H9 (cell line): ENCODE measurements at regions not wholly inside any gene's neighbourhood (a gene's known extent, or its start where the extent isn't known, plus 50 kb on each side); places are given as distances from the start of the nearest gene placed in this dataset.

ENCODE experiments used
- DNase-seq: peaks from one replicate; pipeline ENCODE4 v3.0.0-alpha.2; 2017
- H2AFZ ChIP-seq: one replicate; pipeline ENCODE4 v1.6.1; 2013; ENCODE audit warnings: mild to moderate bottlenecking, low read length, control low read depth, moderate library complexity
- H2AK5ac ChIP-seq: 2 replicates; pipeline ENCODE4 v1.6.1; 2013; ENCODE audit warnings: low read length, control low read depth, mixed read lengths; ENCODE audit not compliant: insufficient read length
- H2BK120ac ChIP-seq: one replicate; pipeline ENCODE4 v1.6.1; 2013; ENCODE audit warnings: low read depth, mild to moderate bottlenecking, low read length, control low read depth, inconsistent platforms; ENCODE audit not compliant: poor library complexity, severe bottlenecking
- H2BK12ac ChIP-seq: 2 replicates; pipeline ENCODE4 v1.6.1; 2013; ENCODE audit warnings: low read length, control low read depth, mixed read lengths, low read depth; ENCODE audit not compliant: insufficient read length
- H2BK15ac ChIP-seq: 2 replicates; pipeline ENCODE4 v1.6.1; 2013; ENCODE audit warnings: low read depth, low read length, control low read depth
- H2BK20ac ChIP-seq: one replicate; pipeline ENCODE4 v1.6.1; 2013; ENCODE audit warnings: low read depth, mild to moderate bottlenecking, low read length, control low read depth, inconsistent platforms; ENCODE audit not compliant: poor library complexity, severe bottlenecking
- H2BK5ac ChIP-seq: 2 replicates; pipeline ENCODE4 v1.6.1; 2013; ENCODE audit warnings: low read length, control low read depth, mixed read lengths; ENCODE audit not compliant: insufficient read length
- H3K14ac ChIP-seq: 2 replicates; pipeline ENCODE4 v1.6.1; 2013; ENCODE audit warnings: low read length, control low read depth; ENCODE audit not compliant: insufficient read depth
- H3K18ac ChIP-seq: 2 replicates; pipeline ENCODE4 v1.6.1; 2013; ENCODE audit warnings: low read depth, mild to moderate bottlenecking, mixed read lengths, low read length, control low read depth; ENCODE audit not compliant: insufficient read length
- H3K23ac ChIP-seq: 2 replicates; pipeline ENCODE4 v1.6.1; 2013; ENCODE audit warnings: low read length, control low read depth, mixed read lengths, low read depth; ENCODE audit not compliant: insufficient read length
- H3K23me2 ChIP-seq: 2 replicates; pipeline ENCODE4 v1.6.1; 2013; ENCODE audit warnings: low read depth, mild to moderate bottlenecking, mixed read lengths, low read length, control low read depth; ENCODE audit not compliant: insufficient read length, poor library complexity, severe bottlenecking
- H3K27ac ChIP-seq: 2 replicates; pipeline ENCODE4 v1.5.1; 2013; ENCODE audit warnings: low read length, control low read depth, mixed read lengths, low read depth; ENCODE audit not compliant: insufficient read length
- H3K27me3 ChIP-seq: 2 replicates; pipeline ENCODE4 v1.6.1; 2013; ENCODE audit warnings: low read length, control low read depth, inconsistent platforms; ENCODE audit not compliant: insufficient read depth
- H3K4ac ChIP-seq: 2 replicates; pipeline ENCODE4 v1.6.1; 2013; ENCODE audit warnings: low read depth, mild to moderate bottlenecking, control low read depth, inconsistent platforms, low read length, moderate library complexity
- H3K4me1 ChIP-seq: 2 replicates; pipeline ENCODE4 v1.6.1; 2013; ENCODE audit warnings: low read length, control low read depth, inconsistent platforms; ENCODE audit not compliant: insufficient read depth
- H3K4me2 ChIP-seq: 2 replicates; pipeline ENCODE4 v1.6.1; 2013; ENCODE audit warnings: low read length, control low read depth, mixed read lengths; ENCODE audit not compliant: insufficient read length, insufficient read depth
- H3K56ac ChIP-seq: 2 replicates; pipeline ENCODE4 v1.6.1; 2013; ENCODE audit warnings: low read depth, mild to moderate bottlenecking, mixed read lengths, low read length, control low read depth; ENCODE audit not compliant: insufficient read length
- H3K79me1 ChIP-seq: 2 replicates; pipeline ENCODE4 v1.6.1; 2013; ENCODE audit warnings: low read depth, mild to moderate bottlenecking, moderate library complexity, low read length, control low read depth, inconsistent platforms; ENCODE audit not compliant: insufficient read depth, poor library complexity, severe bottlenecking
- H3K79me2 ChIP-seq: 2 replicates; pipeline ENCODE4 v1.6.1; 2013; ENCODE audit warnings: low read length, control low read depth, inconsistent platforms; ENCODE audit not compliant: insufficient read depth
- H3K9ac ChIP-seq: 2 replicates; pipeline ENCODE4 v1.6.1; 2013; ENCODE audit warnings: low read length, control low read depth, mixed read lengths; ENCODE audit not compliant: insufficient read length; ENCODE audit errors: extremely low read depth
- H3K9me3 ChIP-seq: one replicate; pipeline ENCODE4 v1.6.1; 2013; ENCODE audit warnings: low read depth, low read length, inconsistent platforms; ENCODE audit not compliant: control insufficient read depth
- H3T11ph ChIP-seq: one replicate; pipeline ENCODE4 v1.6.1; 2013; ENCODE audit warnings: mild to moderate bottlenecking, low read length, control low read depth, inconsistent platforms
- H4K20me1 ChIP-seq: one replicate; pipeline ENCODE4 v1.6.1; 2013; ENCODE audit not compliant: control insufficient read depth, insufficient read length, insufficient read depth
- H4K5ac ChIP-seq: 2 replicates; pipeline ENCODE4 v1.6.1; 2013; ENCODE audit warnings: low read depth, mild to moderate bottlenecking, mixed read lengths, low read length, control low read depth; ENCODE audit not compliant: insufficient read length
- H4K8ac ChIP-seq: replicated peaks from 2 replicates; pipeline ENCODE4 v1.6.1; 2013; ENCODE audit warnings: low read length, control low read depth, mixed read lengths, low read depth; ENCODE audit not compliant: insufficient read length
- H4K91ac ChIP-seq: 2 replicates; pipeline ENCODE4 v1.6.1; 2013; ENCODE audit warnings: low read depth, mild to moderate bottlenecking, moderate library complexity, mixed read lengths, low read length, control low read depth; ENCODE audit not compliant: insufficient read length
- H3K27ac Mint-ChIP-seq, 3 experiments: 2 replicates in 2 of 3; 3 replicates in 1 of 3; pipeline ENCODE4 v1.8.0; 2020 to 2021; ENCODE audit warnings: mixed read lengths in 3 of 3, mild to moderate bottlenecking in 1 of 3, moderate library complexity in 1 of 3
- H3K27me3 Mint-ChIP-seq: 2 replicates; pipeline ENCODE4 v1.8.0; 2021; ENCODE audit warnings: low read depth, mild to moderate bottlenecking, moderate library complexity, mixed read lengths
- H3K36me3 Mint-ChIP-seq, 3 experiments: 2 replicates in 2 of 3; 3 replicates in 1 of 3; pipeline ENCODE4 v1.8.0; 2020 to 2021; ENCODE audit warnings: low read depth in 3 of 3, mixed read lengths in 3 of 3; ENCODE audit not compliant: insufficient read depth in 1 of 3
- H3K4me1 Mint-ChIP-seq, 2 experiments: 2 replicates each; pipeline ENCODE4 v1.8.0; 2020; ENCODE audit warnings: mixed read lengths in 2 of 2
- H3K4me3 Mint-ChIP-seq, 2 experiments: 2 replicates in 1 of 2; 3 replicates in 1 of 2; pipeline ENCODE4 v1.8.0; 2020 to 2021; ENCODE audit warnings: mild to moderate bottlenecking in 2 of 2, mixed read lengths in 2 of 2, moderate library complexity in 1 of 2
- H3K9me3 Mint-ChIP-seq, 2 experiments: 2 replicates in 1 of 2; 3 replicates in 1 of 2; pipeline ENCODE4 v1.8.0; 2020; ENCODE audit warnings: mild to moderate bottlenecking in 2 of 2, mixed read lengths in 2 of 2, moderate library complexity in 1 of 2
- CTCF ChIP-seq: fragments of 200-600 bp; sonication (generic); conservative IDR thresholded peaks from 3 replicates; pipeline ENCODE4 v1.8.0; 2021; ENCODE audit warnings: antibody characterized with exemption, mild to moderate bottlenecking
- WGBS: extraction: QIAGEN DNeasy Blood & Tissue Kit; methylation state at CpG from one replicate; pipeline ENCODE4 v1.1.7; 2013; ENCODE audit warnings: missing lambda C conversion rate, low lambda C conversion rate, mixed read lengths; ENCODE audit not compliant: insufficient read length; ENCODE audit errors: extremely low coverage; 5-methylcytosine and 5-hydroxymethylcytosine counted together

- H3K56ac ChIP-seq: no peak overlapping the region
- H3T11ph ChIP-seq: no peak overlapping the region
- Mint-ChIP-seq H3K4me1 (peaks cover 6 to 14% of the 10 kb centered on the region in 2 experiments), H3K9me3 (peaks cover 0 to 6% of the 10 kb centered on the region in 2 experiments; a peak in 1 of 5 replicates), H3K36me3 (no peaks in the 10 kb centered on the region; a peak in 1 of 7 replicates), H3K27me3 (no peaks in the 10 kb centered on the region), H3K27ac (peak overlapping the region in 1 of 3 experiments; percentile 30; a peak in 1 of 7 replicates), H3K4me3 (peak overlapping the region in 1 of 2 experiments; percentile 21; a peak in 2 of 5 replicates)
- no peak overlapping the region for H2BK20ac ChIP-seq
- H3K79me1 ChIP-seq: no peaks in the 10 kb centered on the region
- H3K27ac ChIP-seq: no peak overlapping the region
- no peaks in the 10 kb centered on the region for H4K20me1 ChIP-seq
- H3K18ac ChIP-seq: no peak overlapping the region
- no peak overlapping the region for H2AK5ac ChIP-seq
- H3K4me2 ChIP-seq: no peak overlapping the region
- H3K23me2 ChIP-seq: no peaks in the 10 kb centered on the region
- H2BK5ac ChIP-seq: no peak overlapping the region
- H4K5ac ChIP-seq: no peak overlapping the region
- no peak overlapping the region for H2BK12ac ChIP-seq
- no CpG with 5 or more reads among the region's 4 CpGs for WGBS
- no peak overlapping the region for H2AFZ ChIP-seq
- H4K91ac ChIP-seq: no peak overlapping the region
- TF ChIP-seq CTCF: no peak
- no peak overlapping the region for H2BK120ac ChIP-seq
- H2BK15ac ChIP-seq: no peak overlapping the region
- no peak overlapping the region for H4K8ac ChIP-seq
- H3K14ac ChIP-seq: no peak overlapping the region
- no peak overlapping the region for H3K9ac ChIP-seq
- no peak overlapping the region for H3K4ac ChIP-seq
- no peaks in the 10 kb centered on the region for H3K79me2 ChIP-seq
- no peak overlapping the region for H3K23ac ChIP-seq
- no peak for DNase-seq
- no peaks in the 10 kb centered on the region for H3K9me3 ChIP-seq
- H3K4me1 ChIP-seq: no peaks in the 10 kb centered on the region
- H3K27me3 ChIP-seq: no peaks in the 10 kb centered on the region
Measured at GRCh38 chr16:59514651-59515050, 780.5 kb upstream of the GOT2 start.
